ENCODE measurements at regions not wholly inside any gene's neighbourhood (a gene's known extent, or its start where the extent isn't known, plus 50 kb on each side); places are given as distances from the start of the nearest gene placed in this dataset.

DNA sequence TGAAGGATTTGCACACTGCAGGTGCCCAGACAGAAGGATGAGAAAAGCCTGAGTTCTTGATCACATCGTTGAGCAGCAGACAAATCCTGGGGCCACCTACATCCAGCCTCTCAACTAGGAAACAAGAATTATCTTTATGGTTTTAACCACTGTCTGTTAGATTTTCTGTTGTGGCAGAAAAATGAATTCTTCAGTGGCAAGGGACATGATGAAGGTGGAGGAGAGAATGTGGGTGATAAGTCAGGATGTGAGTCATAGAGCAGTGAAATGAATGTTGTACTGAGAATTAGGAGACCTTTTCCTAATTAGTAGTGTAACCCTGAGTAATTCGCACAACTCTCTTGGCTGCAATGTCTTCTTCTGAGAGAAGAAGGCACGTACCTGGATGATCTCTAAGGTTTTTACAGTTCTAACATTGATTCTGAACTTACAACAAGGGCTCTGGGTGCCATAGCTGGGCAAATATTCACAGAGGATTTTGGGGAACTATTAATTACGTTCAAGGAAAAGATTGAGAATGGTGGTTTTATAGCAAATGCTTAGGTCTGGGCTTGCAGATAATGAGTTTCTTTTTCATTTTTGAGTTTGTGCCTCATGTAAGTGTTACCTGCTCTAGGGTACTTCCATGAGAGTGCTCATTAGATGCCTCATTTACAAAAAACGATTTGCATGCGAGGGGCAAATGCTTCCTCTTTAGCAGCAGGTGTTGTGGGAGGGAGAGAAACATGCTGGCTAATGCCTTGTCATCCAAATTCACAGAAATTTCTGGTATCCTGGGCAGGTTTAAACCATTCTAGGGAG lies 111.0 kb upstream of the KL start:
- intact Hi-C loops (cut with micrococcal nuclease) = loop anchor here (1.0 to 10.0 kb wide), 9 partner anchors 66 to 820 kb away; partner anchors contain the start of genes BRCA2, KL, N4BP2L2 and ZAR1L

DNA sequence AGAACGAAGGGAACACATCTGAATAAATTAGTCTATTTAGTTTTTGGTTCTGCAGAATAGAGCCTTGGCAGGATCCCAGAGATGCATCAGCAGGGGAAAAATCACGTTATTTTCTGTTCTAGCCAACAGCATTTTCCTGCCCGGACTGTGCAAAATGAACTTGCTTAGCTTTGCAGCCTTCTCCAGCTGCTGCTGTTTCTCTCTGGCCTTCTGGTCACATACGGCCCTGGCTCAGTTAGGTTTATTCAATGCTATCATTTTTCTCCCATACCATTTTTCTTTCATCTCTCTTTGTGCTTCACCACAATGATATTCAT lies 110.4 kb upstream of the KL start:
- intact Hi-C loops (cut with micrococcal nuclease) = loop anchor here (1.0 to 10.0 kb wide), 9 partner anchors 67 to 819 kb away; partner anchors contain the start of genes BRCA2, KL, N4BP2L2 and ZAR1L

DNA sequence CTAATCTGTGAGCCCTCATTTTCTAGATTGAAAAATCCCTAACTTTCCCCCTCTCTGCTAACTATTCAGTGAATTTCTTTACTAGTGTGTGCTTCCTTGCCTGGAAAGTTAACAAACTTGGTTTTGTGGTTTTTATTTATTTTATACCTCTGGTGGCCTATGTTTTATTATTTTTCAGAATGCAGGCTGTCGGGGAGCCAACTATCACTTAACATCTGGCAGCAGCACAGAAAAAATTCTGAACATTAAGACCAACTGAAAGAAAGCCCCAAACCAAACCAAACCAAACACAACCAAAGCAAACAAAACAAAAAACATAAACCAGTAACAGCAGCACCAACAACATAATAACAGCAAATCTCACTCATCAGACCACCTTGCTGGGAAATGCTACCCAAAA lies 109.0 kb upstream of the KL start:
- intact Hi-C loops (cut with micrococcal nuclease) = loop anchor here (5.0 to 10.0 kb wide), 4 partner anchors 110 to 818 kb away; partner anchors contain the start of genes BRCA2, KL and ZAR1L

DNA sequence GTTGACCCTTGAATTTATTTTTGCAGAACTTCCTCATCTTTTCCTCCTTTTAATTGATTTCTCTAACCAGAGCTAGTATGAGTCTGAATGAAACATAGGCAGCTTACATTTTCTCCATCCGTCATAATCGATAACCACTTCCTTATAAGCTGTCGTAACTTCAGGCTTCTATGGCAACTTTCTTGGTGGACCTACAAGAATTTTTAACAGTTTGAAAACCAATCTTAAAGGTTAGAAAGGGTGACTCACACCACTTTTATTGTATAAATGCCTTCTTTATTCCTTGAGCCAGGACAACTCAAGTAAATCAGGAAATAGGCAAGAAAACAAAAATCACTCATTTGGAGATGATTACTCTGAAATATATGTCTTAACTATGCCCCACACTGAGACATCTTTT lies 105.7 kb upstream of the KL start:
- intact Hi-C loops (cut with micrococcal nuclease) = loop anchor here (2.0 kb wide), 1 partner anchor 260 kb away; no protein-coding TSS in a partner anchor

DNA sequence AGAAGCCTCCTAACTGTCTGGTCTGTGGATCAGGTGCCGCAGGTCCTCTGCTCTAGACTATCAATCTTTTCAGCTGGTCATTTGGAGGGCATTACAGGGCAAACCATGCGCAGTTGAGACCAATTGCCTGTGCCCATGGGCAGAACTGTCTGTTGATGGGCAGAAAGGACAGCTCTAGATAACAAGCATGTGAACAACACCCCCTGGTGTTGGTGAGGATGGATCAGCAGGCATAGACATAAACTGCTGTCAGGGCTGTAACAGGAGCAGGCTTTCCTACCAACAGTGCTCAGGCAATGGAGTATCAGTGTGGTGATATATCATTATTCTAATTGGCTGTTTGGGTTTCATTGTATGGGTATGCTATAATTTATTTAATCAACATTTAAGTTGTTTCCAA lies 104.7 kb upstream of the KL start:
- intact Hi-C loops (cut with micrococcal nuclease) = loop anchor here (1.0 to 2.0 kb wide), 3 partner anchors 242 to 325 kb away; partner anchors contain the start of gene PDS5B

DNA sequence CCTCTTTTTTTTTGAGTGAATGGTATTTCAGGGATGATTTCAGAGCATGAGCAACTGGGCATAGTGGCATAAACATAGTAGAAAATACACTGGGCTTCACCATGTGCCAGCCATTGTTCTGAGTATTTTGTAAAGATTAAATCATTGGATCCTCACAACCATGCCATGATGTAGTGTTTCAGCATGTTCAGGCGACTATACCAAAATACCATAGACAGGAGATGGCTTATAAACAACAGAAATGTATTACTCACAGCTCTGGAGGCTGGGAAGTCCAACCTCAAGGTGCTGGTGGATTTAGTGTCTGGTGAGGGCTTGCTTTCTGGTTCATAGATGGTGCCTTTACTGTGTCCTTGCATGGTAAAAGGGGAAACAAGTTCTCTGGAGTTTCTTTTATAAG lies 101.5 kb upstream of the KL start:
- intact Hi-C loops (cut with micrococcal nuclease) = no loop called here

DNA sequence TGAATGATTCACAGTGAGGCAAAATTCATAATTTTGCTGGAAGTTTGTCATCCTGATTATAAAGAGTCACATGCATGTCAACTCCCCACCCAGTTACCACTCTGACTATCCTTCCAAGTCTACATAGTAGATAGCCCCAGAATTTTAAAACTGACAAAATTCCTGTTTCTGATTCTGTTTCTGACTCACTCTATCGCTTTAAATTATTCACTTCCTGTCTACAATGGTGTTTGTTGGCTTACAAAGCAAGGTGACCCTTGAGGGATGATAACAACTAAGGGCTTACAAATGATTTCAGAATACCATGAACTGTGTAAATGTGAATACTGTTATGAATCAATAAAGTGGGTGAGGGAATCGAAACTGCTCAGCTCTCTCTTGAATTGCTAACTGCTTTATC lies 98.7 kb upstream of the KL start:
- intact Hi-C loops (cut with micrococcal nuclease) = no loop called here

DNA sequence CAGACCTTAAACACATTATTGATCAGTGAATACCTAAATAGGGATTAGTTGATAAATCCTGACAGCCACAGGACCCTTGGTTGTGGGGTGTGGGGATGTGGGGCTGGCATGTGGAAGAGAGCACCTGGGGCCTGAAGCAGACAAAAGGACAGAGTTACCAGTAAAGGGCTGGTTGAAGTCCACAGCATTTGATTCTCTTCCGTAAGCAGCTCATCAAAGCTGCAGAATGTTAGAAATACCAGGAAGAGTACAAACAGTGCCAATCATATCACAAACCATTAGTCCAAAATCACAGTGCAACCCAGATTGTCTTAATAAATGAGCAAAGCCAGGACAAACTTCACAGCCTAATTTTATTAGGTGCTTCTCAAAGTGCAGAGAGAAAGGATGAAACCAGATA lies 92.5 kb upstream of the KL start:
- intact Hi-C loops (cut with micrococcal nuclease) = no loop called here

DNA sequence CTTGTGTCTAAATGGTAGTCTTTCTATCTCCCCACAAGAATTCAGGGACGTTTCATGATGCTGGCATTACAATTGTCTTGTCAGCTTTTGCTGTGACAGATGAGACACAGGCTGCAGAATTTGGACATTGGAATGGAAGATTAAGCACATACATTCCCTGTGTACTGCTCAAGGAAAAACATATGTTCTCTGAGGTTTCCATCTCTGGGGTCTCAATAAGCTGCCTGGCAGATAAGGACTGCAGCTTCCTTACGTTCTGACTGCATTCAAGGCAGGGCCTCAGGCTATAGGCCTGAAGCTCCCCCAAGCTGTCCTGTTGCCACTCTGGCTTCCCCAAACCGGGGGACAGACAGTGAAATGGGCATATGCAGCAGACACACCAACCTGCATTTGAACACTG lies 91.3 kb upstream of the KL start:
- intact Hi-C loops (cut with micrococcal nuclease) = no loop called here

DNA sequence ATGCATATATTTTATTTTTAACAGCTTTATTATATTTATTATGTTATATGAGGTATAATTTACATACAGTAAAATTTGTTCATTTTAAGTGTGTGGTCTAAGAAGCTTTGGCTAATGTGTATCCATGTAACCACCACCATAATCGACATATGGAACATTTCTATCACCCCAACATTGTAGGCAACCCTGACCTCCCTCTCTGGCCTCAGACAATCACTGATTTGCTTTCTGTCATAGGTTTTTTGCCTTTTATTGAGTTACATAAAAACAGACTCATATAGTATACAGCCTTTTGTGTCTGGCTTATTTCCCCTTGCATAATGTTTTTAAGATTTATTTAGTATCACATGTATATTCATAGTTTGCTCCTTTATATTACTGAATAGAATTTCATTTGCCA lies 90.7 kb upstream of the KL start:
- intact Hi-C loops (cut with micrococcal nuclease) = no loop called here

DNA sequence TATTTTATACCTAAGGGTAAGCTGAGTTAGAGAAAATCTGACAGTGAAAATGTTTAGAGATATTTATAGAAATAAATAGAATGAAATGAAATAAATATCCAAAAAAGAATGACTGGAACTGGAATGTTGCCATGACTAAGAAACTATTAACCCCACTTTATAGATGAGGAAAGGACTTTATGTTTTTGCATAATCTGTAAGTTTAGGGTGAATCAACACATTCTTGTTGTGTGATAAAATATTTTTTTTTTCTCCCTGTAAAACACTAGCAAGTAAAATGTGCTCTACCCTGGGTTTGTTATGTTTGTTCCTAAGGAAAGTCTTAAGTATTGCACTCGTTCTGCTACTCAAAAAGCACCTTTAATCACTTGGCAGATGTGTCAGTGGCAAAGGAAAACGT lies 83.8 kb upstream of the KL start:
- intact Hi-C loops (cut with micrococcal nuclease) = no loop called here

DNA sequence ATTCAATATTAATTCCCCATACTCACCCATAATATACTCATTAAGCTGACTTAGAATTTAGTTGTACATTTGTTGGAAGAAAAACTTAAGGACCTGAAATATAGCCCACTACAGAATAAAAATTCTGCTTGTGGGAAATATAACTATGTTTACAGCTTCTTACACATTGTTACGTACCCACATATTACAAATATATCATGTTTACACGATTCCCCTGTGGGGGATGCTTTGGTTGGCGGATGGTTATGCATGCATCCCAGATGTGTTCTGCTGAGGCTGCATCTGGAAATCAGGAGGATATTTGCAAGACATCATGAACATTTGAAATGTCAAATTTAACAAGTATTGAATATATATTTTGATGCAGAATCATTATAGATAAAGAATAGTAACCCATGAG lies 79.5 kb upstream of the KL start:
- intact Hi-C loops (cut with micrococcal nuclease) = no loop called here

DNA sequence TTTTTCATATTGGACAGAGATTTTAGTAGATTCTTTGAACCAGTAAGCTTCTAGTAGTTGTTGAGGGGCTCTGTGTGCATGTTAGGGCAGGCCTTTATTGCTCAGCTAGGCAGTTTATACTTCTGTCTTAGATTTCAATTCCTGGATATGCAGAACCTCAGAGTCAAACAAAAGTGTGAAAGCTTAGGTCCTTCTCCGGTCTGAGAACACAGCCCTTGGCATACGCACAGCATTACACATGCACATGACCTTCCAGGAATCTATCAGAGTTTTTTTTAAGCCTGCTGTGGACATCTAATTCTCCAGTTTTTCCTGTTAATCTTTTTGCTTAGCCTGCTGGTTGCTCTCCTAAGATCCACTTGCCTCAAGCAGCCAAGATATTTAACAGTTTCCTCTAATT lies 77.9 kb upstream of the KL start:
- intact Hi-C loops (cut with micrococcal nuclease) = no loop called here

DNA sequence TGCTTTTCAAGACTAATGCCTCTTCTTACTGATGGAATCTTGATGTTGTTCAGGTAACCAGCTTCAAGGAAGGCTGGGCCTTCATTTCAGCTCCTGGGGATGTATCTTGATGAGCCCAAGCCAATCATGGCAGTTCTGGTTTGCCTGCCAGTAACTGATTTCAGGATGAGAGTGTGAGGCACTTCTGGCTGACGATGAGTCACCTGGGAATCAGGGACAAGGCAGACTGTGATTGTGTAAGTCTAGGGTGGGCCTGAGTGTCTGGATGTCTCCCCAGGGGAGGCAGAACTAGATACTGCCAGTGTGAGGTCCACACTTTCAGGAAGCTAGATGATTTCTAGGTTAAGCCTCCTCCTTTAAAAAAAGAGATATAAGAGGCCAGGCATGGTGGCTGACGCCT lies 77.3 kb upstream of the KL start:
- intact Hi-C loops (cut with micrococcal nuclease) = no loop called here

DNA sequence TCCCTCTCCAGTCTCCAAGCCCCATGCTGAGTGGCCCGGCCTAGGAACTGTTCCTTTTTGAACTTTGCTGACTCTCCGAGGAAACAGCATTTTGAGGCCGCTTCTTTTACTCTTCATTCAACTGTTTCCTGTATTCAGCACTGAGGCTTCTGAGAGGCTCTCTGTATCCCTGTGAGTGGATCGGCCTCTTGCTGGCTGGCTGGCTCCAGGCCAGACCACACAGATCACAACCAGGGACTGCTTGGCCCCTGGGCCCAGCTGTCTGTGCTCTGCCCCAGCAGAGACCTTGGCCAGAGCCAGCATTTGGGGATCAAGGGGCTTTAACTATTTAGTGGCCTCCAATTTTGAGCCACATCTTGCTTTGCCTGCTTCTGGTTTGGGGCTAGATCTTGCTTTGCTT lies 75.6 kb upstream of the KL start:
- intact Hi-C loops (cut with micrococcal nuclease) = no loop called here

DNA sequence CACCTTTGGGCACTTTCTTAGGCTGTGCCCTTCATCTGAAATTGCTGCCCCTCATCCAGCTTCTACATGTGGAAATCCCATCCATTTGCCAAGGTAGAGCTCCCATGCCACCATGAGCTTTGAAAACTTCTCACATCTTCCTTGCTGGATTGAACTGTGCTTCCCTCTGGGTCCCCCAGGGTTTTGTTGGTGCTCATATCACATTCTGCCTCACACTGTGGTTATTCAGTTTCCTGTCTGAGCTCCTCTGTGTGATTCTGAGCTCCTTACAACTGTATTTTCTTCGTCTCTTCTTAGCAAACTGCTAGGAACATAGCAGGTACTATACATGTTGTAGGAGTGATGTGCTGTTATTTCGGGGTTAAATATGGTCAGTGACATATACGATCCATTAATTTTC lies 74.9 kb upstream of the KL start:
- intact Hi-C loops (cut with micrococcal nuclease) = no loop called here

DNA sequence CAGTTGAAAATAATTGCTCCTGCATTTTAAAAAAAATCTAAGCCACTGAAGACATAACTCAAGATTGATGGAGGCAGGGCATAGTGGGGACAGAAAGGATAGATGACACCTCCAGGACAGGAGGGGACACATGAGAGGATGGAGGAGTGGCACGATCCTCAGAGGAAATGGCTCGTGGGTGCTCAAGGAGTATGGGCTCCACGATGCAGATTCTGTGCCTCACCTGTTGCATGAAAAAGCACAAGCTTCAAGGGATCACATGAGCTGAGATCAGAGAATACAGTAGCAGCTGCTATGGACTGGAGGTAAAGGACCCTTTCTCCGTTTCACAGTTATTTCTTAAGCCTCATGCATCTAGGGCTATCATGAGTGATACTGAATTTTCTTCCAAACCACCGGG lies 69.7 kb upstream of the KL start:
- intact Hi-C loops (cut with micrococcal nuclease) = no loop called here

DNA sequence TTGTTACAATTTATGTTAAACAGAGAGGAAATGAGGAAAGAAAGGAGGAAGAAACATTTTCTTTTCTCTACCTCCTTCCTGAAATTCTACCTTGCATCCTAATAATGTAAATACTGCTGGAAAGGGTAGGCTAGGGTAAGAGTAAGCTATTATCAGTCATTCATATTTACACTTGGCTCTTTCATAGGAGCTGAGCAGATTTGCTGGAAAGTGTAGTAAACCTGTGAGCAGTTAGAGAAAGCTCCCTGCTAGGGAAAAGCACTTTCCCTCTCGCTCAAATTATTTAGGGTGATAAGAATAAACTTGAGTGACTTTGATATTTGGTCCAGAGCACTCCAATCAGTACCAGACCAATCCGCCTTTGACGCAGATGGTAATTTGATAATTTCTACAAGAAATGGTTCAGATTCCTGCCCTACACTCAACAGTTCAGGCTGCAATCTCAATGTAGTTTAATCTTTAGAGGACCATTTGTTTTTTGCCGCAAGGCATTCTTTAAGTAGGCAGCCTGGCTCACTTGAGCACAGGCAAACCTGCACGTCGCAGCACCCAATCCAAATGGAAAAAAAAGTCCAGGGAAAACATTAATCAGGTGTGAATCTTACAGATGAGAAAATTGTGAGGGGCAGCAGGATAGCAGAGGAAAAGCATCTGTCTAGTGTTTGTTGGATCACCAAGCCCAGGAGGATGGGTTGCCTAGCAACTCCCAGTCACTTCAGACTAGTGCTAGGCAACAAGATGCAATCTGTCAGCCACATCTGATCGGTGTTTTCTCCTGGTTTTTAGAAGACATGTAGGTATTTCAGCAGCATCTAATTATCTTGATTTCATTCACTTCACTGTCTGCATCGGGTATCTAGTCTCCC lies 68.6 kb upstream of the KL start:
- intact Hi-C loops (cut with micrococcal nuclease) = no loop called here

DNA sequence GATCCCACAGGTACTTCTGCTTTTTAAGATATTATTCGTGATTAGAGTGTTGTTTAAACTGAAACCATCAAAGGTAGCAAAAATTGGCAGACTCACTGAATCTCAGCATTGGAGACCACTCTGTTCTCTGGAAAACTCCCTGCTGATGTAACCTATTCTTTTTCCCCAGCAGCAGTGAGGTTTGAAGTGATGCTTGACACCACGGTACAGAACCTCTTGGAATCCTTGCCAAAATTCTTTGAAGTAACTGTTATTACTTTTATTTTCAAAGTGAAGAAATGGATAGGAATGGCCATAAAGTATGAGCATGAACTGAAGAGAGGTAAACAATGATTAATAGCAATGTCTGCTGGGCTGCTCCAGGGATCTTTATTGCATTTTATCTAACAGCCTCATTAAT lies 66.4 kb upstream of the KL start:
- intact Hi-C loops (cut with micrococcal nuclease) = no loop called here

DNA sequence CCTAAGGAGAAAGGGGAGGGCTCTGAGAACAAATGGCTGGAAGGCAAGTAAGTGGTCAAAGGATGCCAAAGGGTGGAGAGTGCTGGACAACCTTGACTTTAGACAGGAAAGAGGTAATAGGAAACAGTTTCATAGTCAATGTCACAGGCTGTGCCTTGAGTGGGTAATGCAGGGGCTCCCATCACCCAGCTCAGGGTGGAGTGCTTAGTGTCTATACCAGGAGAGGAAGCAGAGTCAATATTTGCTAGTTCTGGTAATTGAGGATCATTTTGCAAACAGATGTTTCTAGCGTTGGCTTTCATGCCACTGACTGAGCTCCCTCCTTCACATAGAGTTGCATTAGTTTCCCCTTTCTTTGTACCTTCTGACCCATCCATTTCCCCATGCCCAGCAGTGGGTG lies 64.6 kb upstream of the KL start:
- intact Hi-C loops (cut with micrococcal nuclease) = no loop called here

DNA sequence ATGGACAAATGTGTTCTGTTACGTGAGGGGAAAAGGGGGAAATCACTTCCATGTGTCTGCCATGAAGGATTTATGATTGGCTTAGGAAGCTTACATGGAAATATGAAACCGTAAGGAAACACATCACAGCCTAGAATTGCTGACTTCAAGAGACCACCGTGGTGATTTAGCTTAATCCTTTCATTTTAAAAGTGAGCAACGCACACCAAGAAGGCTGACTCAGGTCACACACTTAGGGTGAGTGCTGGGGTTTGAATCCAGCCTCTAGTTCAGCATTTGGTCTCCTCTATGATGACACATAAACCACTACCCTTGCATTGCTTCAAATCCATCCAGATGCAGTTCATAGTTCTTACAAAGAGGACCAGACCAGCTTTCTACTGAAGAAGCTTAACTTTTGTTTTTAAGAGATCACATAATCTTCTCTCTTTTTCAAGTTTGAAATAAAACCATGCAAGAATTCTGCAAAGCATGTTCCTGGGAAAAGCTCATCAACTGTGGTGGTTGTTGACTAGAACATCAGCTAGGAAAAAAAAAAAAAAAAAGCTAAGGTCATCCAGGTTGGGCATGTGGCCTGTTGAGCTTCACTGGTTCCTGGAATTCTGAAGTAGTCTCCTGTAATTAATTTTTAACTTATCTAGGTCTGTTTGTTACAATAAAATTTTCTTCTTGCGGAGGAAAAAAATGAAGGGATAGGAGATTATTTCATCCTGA lies 60.2 kb upstream of the KL start:
- intact Hi-C loops (cut with micrococcal nuclease) = no loop called here

DNA sequence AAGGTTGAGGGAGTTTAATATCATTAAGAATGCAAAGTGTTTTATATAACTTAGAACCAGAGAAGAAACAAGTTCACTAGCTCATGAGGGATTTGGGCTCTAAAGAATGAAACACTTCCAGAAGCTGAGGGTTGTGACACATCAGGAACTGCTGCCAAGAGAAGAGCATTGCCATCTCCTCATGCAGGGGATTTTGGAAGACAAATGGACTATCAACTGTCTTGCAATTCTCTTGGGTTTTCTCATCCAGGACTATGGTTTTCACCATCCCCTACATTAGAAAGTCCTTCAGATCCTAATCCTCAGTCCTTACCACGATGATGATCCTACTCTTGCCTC lies 59.7 kb upstream of the KL start:
- intact Hi-C loops (cut with micrococcal nuclease) = no loop called here
